Smooth muscle cell (in vitro differentiated cells): ENCODE measurements at regions not wholly inside any gene's neighbourhood (a gene's known extent, or its start where the extent isn't known, plus 50 kb on each side); places are given as distances from the start of the nearest gene placed in this dataset.

Experiments used
- DNase-seq: peaks from one replicate; lab custom pipeline; 2025; ENCODE audit not compliant: unreplicated experiment; lab: John Stamatoyannopoulos, UW
- H2AFZ ChIP-seq: fragments of 200-600 bp; sonication (generic); 2 replicates; pipeline ENCODE4 v1.6.0; 2016; ENCODE audit warnings: antibody characterized with exemption, low read depth, mild to moderate bottlenecking
- H3F3A ChIP-seq: fragments of 200-600 bp; sonication (generic); 2 replicates; pipeline ENCODE4 v1.6.0; 2017; ENCODE audit warnings: antibody characterized with exemption, low read depth
- H3K27ac ChIP-seq: fragments of 200-600 bp; sonication (generic); 2 replicates; pipeline ENCODE4 v1.5.1; 2016; ENCODE audit warnings: low read depth, mild to moderate bottlenecking
- H3K27me3 ChIP-seq: fragments of 200-600 bp; sonication (generic); 2 replicates; pipeline ENCODE4 v1.6.1; 2016; ENCODE audit warnings: low read depth, mild to moderate bottlenecking
- H3K36me3 ChIP-seq: fragments of 200-600 bp; sonication (generic); 2 replicates; pipeline ENCODE4 v1.5.1; 2016; ENCODE audit warnings: low read depth
- H3K4me1 ChIP-seq: fragments of 200-600 bp; sonication (generic); 2 replicates; pipeline ENCODE4 v1.5.1; 2016; ENCODE audit warnings: low read depth
- H3K4me2 ChIP-seq: fragments of 200-600 bp; sonication (generic); 2 replicates; pipeline ENCODE4 v1.6.0; 2016; ENCODE audit warnings: mild to moderate bottlenecking
- H3K4me3 ChIP-seq: fragments of 200-600 bp; sonication (generic); 2 replicates; pipeline ENCODE4 v1.5.1; 2016; ENCODE audit warnings: mild to moderate bottlenecking
- H3K79me2 ChIP-seq: fragments of 200-600 bp; sonication (generic); 2 replicates; pipeline ENCODE4 v1.6.0; 2016; ENCODE audit warnings: low read depth, mild to moderate bottlenecking
- H3K9ac ChIP-seq: fragments of 200-600 bp; sonication (generic); 2 replicates; pipeline ENCODE4 v1.6.0; 2016; ENCODE audit warnings: low read depth
- H3K9me3 ChIP-seq: fragments of 200-600 bp; sonication (generic); replicated peaks from 2 replicates; pipeline ENCODE4 v1.5.1; 2016; ENCODE audit warnings: low read depth
- H4K20me1 ChIP-seq: fragments of 200-600 bp; sonication (generic); 2 replicates; pipeline ENCODE4 v1.6.0; 2016; ENCODE audit warnings: low read depth
- CTCF ChIP-seq: fragments of 200-600 bp; sonication (generic); IDR thresholded peaks from 2 replicates; pipeline ENCODE4 v1.5.1; 2017; ENCODE audit warnings: borderline replicate concordance, mild to moderate bottlenecking, antibody characterized with exemption; ENCODE audit not compliant: insufficient read depth, poor library complexity, severe bottlenecking
- WGBS: methylation state at CpG from one replicate; pipeline ENCODE4 v1.1.7; 2016; ENCODE audit warnings: low lambda C conversion rate; 5-methylcytosine and 5-hydroxymethylcytosine counted together

GRCh38 chr7:68180761-68181160, 1184.1 kb downstream of the TYW1 start:
- H3K4me2 ChIP-seq = no peak overlapping the region
- no peak for TF ChIP-seq CTCF
- H3K9ac ChIP-seq = no peak overlapping the region
- H3K9me3 ChIP-seq = no peaks in the 10 kb centered on the region
- no peaks in the 10 kb centered on the region for H4K20me1 ChIP-seq
- no peak overlapping the region for H3K27ac ChIP-seq
- 78% methylated on average over 5 of the region's 5 CpGs for WGBS
- DNase-seq = no peak
- no peaks in the 10 kb centered on the region for H3K27me3 ChIP-seq
- no peaks in the 10 kb centered on the region for H3F3A ChIP-seq
- no peak overlapping the region for H3K4me3 ChIP-seq
- H3K4me1 ChIP-seq = no peaks in the 10 kb centered on the region
- no peak overlapping the region for H2AFZ ChIP-seq
- no peaks in the 10 kb centered on the region for H3K36me3 ChIP-seq
- no peaks in the 10 kb centered on the region for H3K79me2 ChIP-seq

DNA sequence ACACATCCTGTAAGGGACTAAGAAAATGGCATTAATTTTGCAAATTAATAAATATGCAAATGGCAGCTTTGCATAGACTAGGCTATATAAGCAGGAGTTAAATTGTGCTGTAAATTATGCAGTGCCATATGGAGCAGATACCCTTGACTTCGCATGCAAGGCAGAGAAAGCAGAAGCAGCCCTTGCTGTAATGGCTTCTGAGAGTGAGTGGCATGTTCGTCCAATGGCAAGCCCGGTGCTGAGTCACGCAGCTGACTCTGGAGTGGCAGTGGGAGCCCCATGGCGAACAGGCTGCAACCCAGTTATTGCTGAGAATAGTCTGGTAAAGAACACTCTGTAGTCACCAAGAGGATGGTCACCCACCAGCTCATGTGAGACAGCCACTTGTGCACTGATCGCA, 1186.5 kb downstream of the TYW1 start:
- H4K20me1 ChIP-seq = no peaks in the 10 kb centered on the region
- H3K27ac ChIP-seq = no peak overlapping the region
- DNase-seq = no peak
- H3K4me2 ChIP-seq = no peak overlapping the region
- H3K9me3 ChIP-seq = no peaks in the 10 kb centered on the region
- no peaks in the 10 kb centered on the region for H3K4me1 ChIP-seq
- 90% methylated on average over 6 of the region's 6 CpGs for WGBS
- H3F3A ChIP-seq = no peaks in the 10 kb centered on the region
- TF ChIP-seq CTCF = no peak
- no peak overlapping the region for H3K4me3 ChIP-seq
- no peaks in the 10 kb centered on the region for H3K79me2 ChIP-seq
- no peaks in the 10 kb centered on the region for H3K36me3 ChIP-seq
- no peak overlapping the region for H3K9ac ChIP-seq
- no peak overlapping the region for H2AFZ ChIP-seq
- H3K27me3 ChIP-seq = no peaks in the 10 kb centered on the region

DNA sequence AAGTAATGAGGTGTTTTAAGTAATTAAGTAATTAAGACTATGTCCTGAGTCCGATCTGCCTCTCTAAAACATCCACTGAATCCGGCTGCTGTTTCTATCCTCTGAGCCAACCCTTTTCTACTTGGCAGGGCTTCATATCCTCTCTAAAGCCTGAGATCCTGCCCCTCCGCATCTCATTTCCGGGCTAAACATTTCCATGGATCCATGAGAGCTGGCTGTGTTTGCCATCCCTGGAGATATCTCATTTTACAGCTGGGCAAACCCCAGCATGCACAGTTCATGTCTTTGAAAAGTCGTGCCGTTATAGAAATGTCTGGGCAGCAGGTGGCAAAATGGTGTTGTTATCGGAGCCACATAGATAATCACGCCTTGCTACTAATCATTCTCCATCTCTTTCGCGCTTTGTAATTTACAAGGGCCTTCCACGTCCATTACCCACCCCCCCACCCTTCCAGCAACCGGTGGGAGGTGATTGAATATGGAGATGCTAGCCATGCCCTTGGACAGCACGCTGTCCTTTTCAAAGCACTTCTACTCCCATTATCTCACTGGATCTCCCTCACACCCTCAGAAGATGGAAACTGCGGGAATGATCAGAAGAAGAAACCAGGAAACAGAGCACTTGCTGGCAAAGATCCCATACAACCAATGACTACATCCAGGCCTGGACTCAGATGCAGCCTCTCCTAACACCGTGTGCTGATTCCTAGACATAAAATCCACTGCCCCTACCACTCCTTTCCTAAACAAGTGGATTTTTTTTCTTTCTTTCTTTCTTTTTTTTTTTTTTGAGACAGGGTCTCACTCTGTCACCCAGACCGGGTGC, 1189.2 kb downstream of the TYW1 start:
- Histone ChIP-seq H3K79me2 (no peaks in the 10 kb centered on the region), H3K27ac (no peak overlapping the region), H3K9ac (no peak overlapping the region), H2AFZ (no peak overlapping the region), H3F3A (no peaks in the 10 kb centered on the region), H3K27me3 (no peaks in the 10 kb centered on the region), H3K9me3 (no peaks in the 10 kb centered on the region), H3K4me3 (no peak overlapping the region), H3K4me1 (no peaks in the 10 kb centered on the region), H3K4me2 (no peak overlapping the region), H4K20me1 (no peaks in the 10 kb centered on the region), H3K36me3 (no peaks in the 10 kb centered on the region)
- no peak for DNase-seq
- no peak for TF ChIP-seq CTCF
- 79% methylated on average over 16 of the region's 16 CpGs for WGBS

DNA sequence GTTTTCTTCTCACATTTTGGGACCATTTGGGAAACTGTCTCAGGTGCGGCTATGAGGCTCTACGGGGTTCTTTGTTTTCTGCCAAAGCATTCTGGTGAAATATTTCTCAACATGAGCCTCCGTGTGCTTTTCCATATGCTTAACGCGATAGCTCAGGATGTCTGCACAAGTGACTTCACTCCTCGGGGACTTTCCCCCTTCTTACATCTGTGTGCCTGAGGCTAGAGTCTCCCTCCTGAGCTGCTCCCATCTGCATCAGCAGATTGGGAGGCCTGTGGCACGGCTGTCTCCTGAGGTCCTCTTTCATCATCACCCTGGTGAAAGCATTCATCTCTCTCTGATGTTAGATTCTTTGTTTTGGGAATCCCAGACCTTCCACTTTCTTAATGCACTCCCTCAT, 1190.9 kb downstream of the TYW1 start:
- DNase-seq = no peak
- H3K79me2 ChIP-seq = no peaks in the 10 kb centered on the region
- no peak overlapping the region for H3K27ac ChIP-seq
- H4K20me1 ChIP-seq = no peaks in the 10 kb centered on the region
- no peak for TF ChIP-seq CTCF
- H3K27me3 ChIP-seq = no peaks in the 10 kb centered on the region
- no peak overlapping the region for H3K9ac ChIP-seq
- no peaks in the 10 kb centered on the region for H3K9me3 ChIP-seq
- no peaks in the 10 kb centered on the region for H3K36me3 ChIP-seq
- WGBS = 68% methylated on average over 7 of the region's 7 CpGs
- H3K4me3 ChIP-seq = no peak overlapping the region
- H3K4me1 ChIP-seq = no peaks in the 10 kb centered on the region
- H3K4me2 ChIP-seq = no peak overlapping the region
- H3F3A ChIP-seq = no peaks in the 10 kb centered on the region
- H2AFZ ChIP-seq = no peak overlapping the region
